ENCODE measurements at regions not wholly inside any gene's neighbourhood (a gene's known extent, or its start where the extent isn't known, plus 50 kb on each side); places are given as distances from the start of the nearest gene placed in this dataset.

DNA sequence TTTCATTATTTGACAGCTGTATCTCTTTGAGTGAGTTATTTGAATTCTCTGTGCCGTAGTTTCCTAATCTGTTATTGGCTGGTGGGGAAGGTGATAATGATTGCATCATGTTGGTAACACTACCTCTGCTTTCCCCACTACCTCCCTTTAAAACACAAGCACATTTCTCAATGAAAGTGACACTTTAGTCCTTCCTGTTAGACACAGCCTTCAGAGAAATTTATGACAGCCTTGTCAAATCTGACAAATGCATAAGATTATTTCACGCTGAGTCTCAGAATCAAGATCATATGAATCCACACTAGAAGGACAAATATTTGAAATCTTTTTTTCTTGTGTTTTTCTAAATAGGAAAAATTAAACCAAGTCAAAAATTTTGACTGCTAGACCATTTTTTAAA lies 896.1 kb downstream of the CENPC start:
- CTCF ChIA-PET, result no interaction called here
- TF ChIP-seq, protein P1, sequence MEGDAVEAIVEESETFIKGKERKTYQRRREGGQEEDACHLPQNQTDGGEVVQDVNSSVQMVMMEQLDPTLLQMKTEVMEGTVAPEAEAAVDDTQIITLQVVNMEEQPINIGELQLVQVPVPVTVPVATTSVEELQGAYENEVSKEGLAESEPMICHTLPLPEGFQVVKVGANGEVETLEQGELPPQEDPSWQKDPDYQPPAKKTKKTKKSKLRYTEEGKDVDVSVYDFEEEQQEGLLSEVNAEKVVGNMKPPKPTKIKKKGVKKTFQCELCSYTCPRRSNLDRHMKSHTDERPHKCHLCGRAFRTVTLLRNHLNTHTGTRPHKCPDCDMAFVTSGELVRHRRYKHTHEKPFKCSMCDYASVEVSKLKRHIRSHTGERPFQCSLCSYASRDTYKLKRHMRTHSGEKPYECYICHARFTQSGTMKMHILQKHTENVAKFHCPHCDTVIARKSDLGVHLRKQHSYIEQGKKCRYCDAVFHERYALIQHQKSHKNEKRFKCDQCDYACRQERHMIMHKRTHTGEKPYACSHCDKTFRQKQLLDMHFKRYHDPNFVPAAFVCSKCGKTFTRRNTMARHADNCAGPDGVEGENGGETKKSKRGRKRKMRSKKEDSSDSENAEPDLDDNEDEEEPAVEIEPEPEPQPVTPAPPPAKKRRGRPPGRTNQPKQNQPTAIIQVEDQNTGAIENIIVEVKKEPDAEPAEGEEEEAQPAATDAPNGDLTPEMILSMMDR (IDR thresholded peaks at IDR 0.05; ENCODE audit: unreplicated experiment), result no peak
- H3K9me3 Mint-ChIP-seq (ENCODE audit: unreplicated experiment), result no peaks in the 10 kb centered on the region
- no peaks in the 10 kb centered on the region for H3K27me3 Mint-ChIP-seq (ENCODE audit: insufficient read depth, unreplicated experiment)
- H3K4me3 Mint-ChIP-seq (ENCODE audit: unreplicated experiment), result no peak overlapping the region
- no peaks in the 10 kb centered on the region for H3K4me1 Mint-ChIP-seq (ENCODE audit: insufficient read depth, unreplicated experiment)
- POLR2A ChIA-PET, result no interaction called here
- no peak for DNase-seq (ENCODE audit: unreplicated experiment)
- intact Hi-C loops (cut with micrococcal nuclease), result no loop called here
- BruUV-seq (replicated peaks), result no TSS peak
- no peak overlapping the region for H3K27ac Mint-ChIP-seq (ENCODE audit: low read depth, unreplicated experiment)
- H3K36me3 Mint-ChIP-seq (ENCODE audit: insufficient read depth, unreplicated experiment), result no peaks in the 10 kb centered on the region

DNA sequence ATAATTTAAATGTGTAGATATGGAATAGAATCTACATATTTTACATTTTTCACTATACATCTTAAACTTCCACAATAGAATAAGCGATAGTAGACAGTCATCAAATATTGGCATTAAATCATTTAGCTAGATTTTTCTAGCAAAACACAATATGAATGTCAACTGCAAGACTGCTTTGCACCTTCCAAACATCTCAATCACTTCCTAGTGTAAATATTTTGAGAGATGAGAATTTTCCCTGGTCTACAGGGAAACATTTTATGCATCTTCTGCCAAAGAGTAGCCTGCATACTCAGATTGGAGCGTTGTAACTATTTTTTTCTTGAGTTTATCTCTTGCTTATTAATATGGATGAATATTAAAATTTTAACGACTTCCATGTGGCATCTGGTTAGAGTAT lies 897.4 kb downstream of the CENPC start:
- TF ChIP-seq, protein P1 (IDR thresholded peaks at IDR 0.05; ENCODE audit: unreplicated experiment), result no peak
- ChIA-PET CTCF (no interaction called here), POLR2A (interaction anchor here (0.7 kb wide), 1 partner anchor 1153 kb away, joined by 3 read pairs; no protein-coding TSS in a partner anchor)
- no TSS peak for BruUV-seq (replicated peaks)
- Mint-ChIP-seq H3K36me3 (ENCODE audit: insufficient read depth, unreplicated experiment) (no peaks in the 10 kb centered on the region), H3K27me3 (ENCODE audit: insufficient read depth, unreplicated experiment) (no peaks in the 10 kb centered on the region), H3K9me3 (ENCODE audit: unreplicated experiment) (no peaks in the 10 kb centered on the region), H3K4me1 (ENCODE audit: insufficient read depth, unreplicated experiment) (no peaks in the 10 kb centered on the region), H3K27ac (ENCODE audit: low read depth, unreplicated experiment) (no peak overlapping the region), H3K4me3 (ENCODE audit: unreplicated experiment) (no peak overlapping the region)
- no peak for DNase-seq (ENCODE audit: unreplicated experiment)
- intact Hi-C loops (cut with micrococcal nuclease), result no loop called here

DNA sequence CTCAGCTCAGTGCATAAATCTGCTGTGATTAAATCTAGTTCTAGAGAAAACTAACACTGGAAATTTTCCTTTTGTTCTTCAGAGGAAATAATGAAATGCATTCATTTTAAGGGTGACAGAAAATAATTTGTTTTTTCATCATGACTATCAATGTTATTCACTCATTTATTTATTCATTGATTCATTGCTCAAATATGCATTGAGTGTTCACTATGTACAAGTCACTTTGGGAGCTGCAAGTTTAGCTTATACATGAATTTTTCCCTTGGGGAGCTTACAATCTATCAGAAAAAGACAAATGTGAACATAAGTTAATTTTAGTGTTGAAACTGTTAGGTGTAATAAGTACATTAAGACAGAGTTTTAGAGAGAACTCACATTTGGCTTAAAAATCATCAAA lies 897.8 kb downstream of the CENPC start:
- intact Hi-C loops (cut with micrococcal nuclease), result no loop called here
- Mint-ChIP-seq H3K27ac (ENCODE audit: low read depth, unreplicated experiment) (no peak overlapping the region), H3K4me1 (ENCODE audit: insufficient read depth, unreplicated experiment) (no peaks in the 10 kb centered on the region), H3K4me3 (ENCODE audit: unreplicated experiment) (no peak overlapping the region), H3K9me3 (ENCODE audit: unreplicated experiment) (no peaks in the 10 kb centered on the region), H3K27me3 (ENCODE audit: insufficient read depth, unreplicated experiment) (no peaks in the 10 kb centered on the region), H3K36me3 (ENCODE audit: insufficient read depth, unreplicated experiment) (no peaks in the 10 kb centered on the region)
- DNase-seq (ENCODE audit: unreplicated experiment), result no peak
- no TSS peak for BruUV-seq (replicated peaks)
- CTCF ChIA-PET, result no interaction called here
- POLR2A ChIA-PET, result no interaction called here
- TF ChIP-seq, protein P1 (IDR thresholded peaks at IDR 0.05; ENCODE audit: unreplicated experiment), result no peak

DNA sequence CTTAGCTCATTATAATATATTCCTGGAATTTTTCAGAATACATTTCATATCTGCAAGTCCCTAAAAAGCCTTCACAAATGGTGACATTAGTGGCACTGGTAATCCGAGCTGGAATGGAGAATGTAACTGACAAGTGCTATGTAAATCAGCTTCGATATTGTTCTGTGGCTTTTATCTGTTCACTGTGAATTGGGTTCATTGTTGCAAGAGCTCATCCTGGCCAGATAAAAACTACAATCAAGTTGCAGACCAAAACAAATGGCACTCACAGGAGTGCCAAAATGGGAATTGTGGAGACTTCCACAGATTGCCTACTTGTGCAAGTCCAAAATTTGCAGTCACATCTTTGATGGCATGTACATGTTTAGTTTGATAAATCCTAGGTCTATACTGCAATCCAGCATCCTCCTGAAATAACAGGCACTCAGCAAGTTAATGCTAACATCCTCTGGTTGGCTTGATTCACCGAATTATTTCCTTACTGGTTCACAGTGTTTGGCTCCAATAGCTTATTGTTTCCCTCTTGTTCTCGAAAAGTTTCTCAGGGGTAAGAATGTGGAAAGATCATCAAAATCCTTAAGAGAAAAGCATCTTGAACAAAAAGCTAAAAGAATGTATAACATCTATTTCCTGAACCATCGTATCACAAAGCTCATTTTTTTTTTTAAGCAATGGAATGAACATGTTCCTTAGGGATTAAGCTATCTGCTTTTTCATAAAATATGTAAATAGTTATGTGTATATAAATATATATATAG lies 904.9 kb downstream of the CENPC start:
- DNase-seq (ENCODE audit: unreplicated experiment), result no peak
- H3K27me3 Mint-ChIP-seq (ENCODE audit: insufficient read depth, unreplicated experiment), result no peaks in the 10 kb centered on the region
- no peaks in the 10 kb centered on the region for H3K4me1 Mint-ChIP-seq (ENCODE audit: insufficient read depth, unreplicated experiment)
- POLR2A ChIA-PET, result no interaction called here
- H3K4me3 Mint-ChIP-seq (ENCODE audit: unreplicated experiment), result no peak overlapping the region
- H3K36me3 Mint-ChIP-seq (ENCODE audit: insufficient read depth, unreplicated experiment), result no peaks in the 10 kb centered on the region
- H3K9me3 Mint-ChIP-seq (ENCODE audit: unreplicated experiment), result no peaks in the 10 kb centered on the region
- intact Hi-C loops (cut with micrococcal nuclease), result no loop called here
- BruUV-seq (replicated peaks), result no TSS peak
- CTCF ChIA-PET, result interaction anchor here (0.6 to 1.6 kb wide), 3 partner anchors 11 to 505 kb away, joined by 3 to 6 read pairs (median 5); no protein-coding TSS in a partner anchor
- H3K27ac Mint-ChIP-seq (ENCODE audit: low read depth, unreplicated experiment), result no peak overlapping the region
- TF ChIP-seq, protein P1 (IDR thresholded peaks at IDR 0.05; ENCODE audit: unreplicated experiment), result no peak
